A549 (cell line): ENCODE measurements at regions not wholly inside any gene's neighbourhood (a gene's known extent, or its start where the extent isn't known, plus 50 kb on each side); places are given as distances from the start of the nearest gene placed in this dataset.

Source experiments
- ATAC-seq, 2 experiments: fragments of 200-7000 bp in 1 of 2; fragments of >200 bp in 1 of 2; cut with Nextera tagmentation in 1 of 2; cut with Tn5 transposase in 1 of 2; 3 replicates each; pipeline versions ENCODE4 v1.8.0 to v1.9.1; 2018 to 2020; ENCODE audit warnings: mild to moderate bottlenecking in 1 of 2, moderate library complexity in 1 of 2
- CTCF ChIA-PET: fragments of 300-600 bp; sonication (Branson Sonifier 250); formaldehyde crosslinking; extraction: SDS; loops from one replicate; lab custom pipeline; 2021; ENCODE audit warnings: antibody characterized with exemption, inconsistent platforms; lab: Yijun Ruan, JAX
- POLR2A ChIA-PET: fragments of 350-600 bp; formaldehyde crosslinking; extraction: SDS; loops from one replicate; lab custom pipeline; 2021; ENCODE audit warnings: antibody characterized with exemption, inconsistent platforms; lab: Yijun Ruan, JAX
- DNase-seq, 2 experiments: peaks; one replicate each; pipeline versions ENCODE4 v3.0.0 to v3.0.0-alpha.2; 2011 to 2016; ENCODE audit warnings: low read depth in 1 of 2, low spot score in 1 of 2
- FAIRE-seq: peaks from 2 replicates; lab custom pipeline; 2011; peaks lifted over from hg19 to GRCh38; lab: Jason Lieb, UNC
- H3K27ac ChIP-seq, 2 experiments: fragments of >200 bp; sonication (Bioruptor Twin); formaldehyde crosslinking; 3 replicates each; pipeline ENCODE4 v1.5.1; 2016 to 2017
- H3K4me1 ChIP-seq: fragments of >200 bp; sonication (Bioruptor Twin); formaldehyde crosslinking; 3 replicates; pipeline ENCODE4 v1.6.1; 2016
- H3K4me2 ChIP-seq: fragments of >200 bp; sonication (Bioruptor Twin); formaldehyde crosslinking; 3 replicates; pipeline ENCODE4 v1.6.1; 2016
- H3K4me3 ChIP-seq: fragments of >200 bp; sonication (Bioruptor Twin); formaldehyde crosslinking; 3 replicates; pipeline ENCODE4 v1.5.1; 2016
- H3K9me3 ChIP-seq: fragments of >200 bp; sonication (Bioruptor Twin); formaldehyde crosslinking; 3 replicates; pipeline ENCODE4 v1.6.1; 2016
- BHLHE40 ChIP-seq: IDR thresholded peaks from 2 replicates; pipeline ENCODE4 v1.6.1; 2012; ENCODE audit warnings: low read depth, low read length, inconsistent platforms
- CBX2 ChIP-seq: fragments of 200-600 bp; sonication (generic); IDR thresholded peaks from 2 replicates; pipeline ENCODE4 v1.6.1; 2016; ENCODE audit warnings: low read depth, mild to moderate bottlenecking, borderline replicate concordance
- CBX8 ChIP-seq: fragments of 200-600 bp; sonication (generic); IDR thresholded peaks from 2 replicates; pipeline ENCODE4 v1.6.1; 2016
- CEBPB ChIP-seq, 2 experiments: fragments of >200 bp in 1 of 2; sonication (Bioruptor Twin) in 1 of 2; formaldehyde crosslinking in 1 of 2; IDR thresholded peaks; 2 replicates each; pipeline ENCODE4 v1.6.1; 2012 to 2016
- CHD2 ChIP-seq: fragments of 150-350 bp; IDR thresholded peaks from 2 replicates; pipeline ENCODE4 v1.6.1; 2014; ENCODE audit warnings: low read length; ENCODE audit not compliant: partially characterized antibody
- CHD4 ChIP-seq: fragments of 200-600 bp; sonication (generic); IDR thresholded peaks from 2 replicates; pipeline ENCODE4 v1.6.1; 2016; ENCODE audit warnings: antibody characterized with exemption, mild to moderate bottlenecking, borderline replicate concordance
- EHF ChIP-seq: fragments of 250-450 bp; sonication (Bioruptor Pico); IDR thresholded peaks from 2 replicates; pipeline ENCODE4 v1.5.0; 2020; ENCODE audit warnings: mild to moderate bottlenecking
- EP300 ChIP-seq, 2 experiments: fragments of >200 bp; sonication (Bioruptor Twin); formaldehyde crosslinking; IDR thresholded peaks; 2 replicates in 1 of 2; 3 replicates in 1 of 2; pipeline ENCODE4 v1.6.1; 2016 to 2017
- FOSB ChIP-seq: fragments of 250-450 bp; sonication (Bioruptor Pico); IDR thresholded peaks from 2 replicates; pipeline ENCODE4 v1.5.0; 2020; ENCODE audit warnings: mild to moderate bottlenecking, moderate library complexity
- HEYL ChIP-seq: fragments of 250-450 bp; sonication (Bioruptor Pico); IDR thresholded peaks from 2 replicates; pipeline ENCODE4 v1.8.0; 2021; ENCODE audit warnings: mild to moderate bottlenecking, moderate library complexity
- JUNB ChIP-seq: fragments of >200 bp; sonication (Bioruptor Twin); formaldehyde crosslinking; IDR thresholded peaks from 2 replicates; pipeline ENCODE4 v1.6.1; 2016
- KDM1A ChIP-seq: fragments of 200-600 bp; sonication (generic); IDR thresholded peaks from 2 replicates; pipeline ENCODE4 v1.6.1; 2016; ENCODE audit warnings: low read depth, mild to moderate bottlenecking
- KDM5A ChIP-seq: fragments of 200-600 bp; sonication (generic); IDR thresholded peaks from 2 replicates; pipeline ENCODE4 v1.6.1; 2016; ENCODE audit warnings: antibody characterized with exemption, mild to moderate bottlenecking
- MAX ChIP-seq: IDR thresholded peaks from 2 replicates; pipeline ENCODE4 v1.6.1; 2012
- MYC ChIP-seq: IDR thresholded peaks from 2 replicates; pipeline ENCODE4 v1.6.1; 2012; ENCODE audit warnings: mild to moderate bottlenecking, inconsistent platforms, low read length, improper control_type of control experiment, borderline replicate concordance
- NFE2L2 ChIP-seq: fragments of 150-350 bp; conservative IDR thresholded peaks from 2 replicates; pipeline ENCODE4 v1.6.1; 2014; ENCODE audit warnings: low read length
- NPAS2 ChIP-seq: fragments of 250-450 bp; sonication (Bioruptor Pico); IDR thresholded peaks from 2 replicates; pipeline ENCODE4 v1.8.0; 2022; ENCODE audit warnings: mild to moderate bottlenecking, moderate library complexity, borderline replicate concordance
- PHF8 ChIP-seq: fragments of 200-600 bp; sonication (generic); IDR thresholded peaks from 2 replicates; pipeline ENCODE4 v1.6.1; 2016; ENCODE audit warnings: low read depth, mild to moderate bottlenecking, antibody characterized with exemption, moderate library complexity, borderline replicate concordance
- POLR2A ChIP-seq: IDR thresholded peaks from 2 replicates; pipeline ENCODE4 v1.6.1; 2012; ENCODE audit warnings: mild to moderate bottlenecking, low read length
- POLR2AphosphoS2 ChIP-seq: conservative IDR thresholded peaks from 2 replicates; pipeline ENCODE4 v1.6.1; 2012; ENCODE audit warnings: low read length, improper control_type of control experiment, inconsistent platforms
- SMC3 ChIP-seq: fragments of >200 bp; sonication (Bioruptor Twin); formaldehyde crosslinking; IDR thresholded peaks from 3 replicates; pipeline ENCODE4 v1.6.1; 2018; ENCODE audit warnings: inconsistent platforms
- SREBF2 ChIP-seq: fragments of 450-650 bp; IDR thresholded peaks from 2 replicates; pipeline ENCODE4 v1.6.1; 2014; ENCODE audit warnings: mild to moderate bottlenecking, moderate library complexity
- ZC3H11A ChIP-seq: fragments of 450-650 bp; IDR thresholded peaks from 2 replicates; pipeline ENCODE4 v1.6.1; 2014; ENCODE audit warnings: antibody characterized with exemption, mild to moderate bottlenecking
- ZFP36 ChIP-seq: fragments of 450-650 bp; IDR thresholded peaks from 2 replicates; pipeline ENCODE4 v1.6.1; 2014; ENCODE audit warnings: borderline replicate concordance; ENCODE audit not compliant: partially characterized antibody
- WGBS: methylation state at CpG from one replicate; pipeline ENCODE4 v1.1.6; 2017; ENCODE audit errors: missing lambda C conversion rate; 5-methylcytosine and 5-hydroxymethylcytosine counted together
- TF ChIP-seq, protein P1 (sequence below): IDR thresholded peaks from 2 replicates; pipeline ENCODE4 v1.6.1; 2012; ENCODE audit warnings: low read depth, borderline replicate concordance
- TF ChIP-seq, protein P2 (sequence below): fragments of >200 bp; sonication (Bioruptor Twin); formaldehyde crosslinking; IDR thresholded peaks from 3 replicates; pipeline ENCODE4 v1.6.1; 2016

DNA sequence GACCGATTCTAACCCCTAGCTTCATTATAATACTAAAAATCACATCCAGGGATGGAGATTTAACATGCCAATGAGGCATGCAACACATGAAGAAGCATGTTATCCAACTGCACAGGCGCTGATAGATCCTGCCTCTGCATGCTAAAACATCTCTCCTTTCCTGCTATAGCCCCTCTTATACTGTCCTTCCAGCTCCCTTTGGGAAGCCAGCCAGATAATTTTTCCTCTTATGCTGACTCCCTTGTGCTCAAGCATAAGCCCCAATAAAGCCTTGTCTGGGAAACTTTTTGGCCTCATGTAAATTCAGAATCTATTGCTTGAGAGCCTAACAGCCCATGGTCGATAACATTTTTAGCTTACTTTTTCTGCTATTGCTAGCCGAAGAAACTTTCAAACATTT, 404.3 kb downstream of the EPM2A start:
- POLR2A ChIA-PET = no interaction called here
- DNase-seq (no peak), FAIRE-seq (no peak), ATAC-seq (no peak)
- Histone ChIP-seq H3K9me3 (no peaks in the 10 kb centered on the region), H3K4me1 (no peaks in the 10 kb centered on the region), H3K4me3 (no peak overlapping the region), H3K4me2 (no peak overlapping the region), H3K27ac (no peak overlapping the region)
- 41% methylated on average over 4 of the region's 4 CpGs for WGBS
- CTCF ChIA-PET = no interaction called here
- TF ChIP-seq MYC = no peak
- TF ChIP-seq JUNB = no peak
- no peak for TF ChIP-seq SREBF2
- TF ChIP-seq PHF8 = no peak

GRCh38 chr6:145332011-145332410, 403.3 kb downstream of the EPM2A start:
- CTCF ChIA-PET = no interaction called here
- DNase-seq (no peak), ATAC-seq (no peak), FAIRE-seq (no peak)
- Histone ChIP-seq H3K9me3 (no peaks in the 10 kb centered on the region), H3K4me3 (no peak overlapping the region)
- 11% methylated on average over 2 of the region's 2 CpGs for WGBS
- POLR2A ChIA-PET = no interaction called here
- no peak for TF ChIP-seq CBX2
- TF ChIP-seq, protein P1, sequence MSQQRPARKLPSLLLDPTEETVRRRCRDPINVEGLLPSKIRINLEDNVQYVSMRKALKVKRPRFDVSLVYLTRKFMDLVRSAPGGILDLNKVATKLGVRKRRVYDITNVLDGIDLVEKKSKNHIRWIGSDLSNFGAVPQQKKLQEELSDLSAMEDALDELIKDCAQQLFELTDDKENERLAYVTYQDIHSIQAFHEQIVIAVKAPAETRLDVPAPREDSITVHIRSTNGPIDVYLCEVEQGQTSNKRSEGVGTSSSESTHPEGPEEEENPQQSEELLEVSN = no peak
- TF ChIP-seq, protein P2, sequence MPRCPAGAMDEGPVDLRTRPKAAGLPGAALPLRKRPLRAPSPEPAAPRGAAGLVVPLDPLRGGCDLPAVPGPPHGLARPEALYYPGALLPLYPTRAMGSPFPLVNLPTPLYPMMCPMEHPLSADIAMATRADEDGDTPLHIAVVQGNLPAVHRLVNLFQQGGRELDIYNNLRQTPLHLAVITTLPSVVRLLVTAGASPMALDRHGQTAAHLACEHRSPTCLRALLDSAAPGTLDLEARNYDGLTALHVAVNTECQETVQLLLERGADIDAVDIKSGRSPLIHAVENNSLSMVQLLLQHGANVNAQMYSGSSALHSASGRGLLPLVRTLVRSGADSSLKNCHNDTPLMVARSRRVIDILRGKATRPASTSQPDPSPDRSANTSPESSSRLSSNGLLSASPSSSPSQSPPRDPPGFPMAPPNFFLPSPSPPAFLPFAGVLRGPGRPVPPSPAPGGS = no peak
- TF ChIP-seq ZFP36 = no peak
- no peak for TF ChIP-seq EHF
- no peak for TF ChIP-seq CHD2
- TF ChIP-seq NPAS2 = no peak
- no peak for TF ChIP-seq HEYL (CRISPR knock-in tag)
- no peak for TF ChIP-seq EP300 (IDR thresholded peaks at IDR 0.05)
- no peak for TF ChIP-seq POLR2AphosphoS2
- TF ChIP-seq CEBPB (IDR thresholded peaks at IDR 0.05) = no peak
- no peak for TF ChIP-seq NFE2L2
- TF ChIP-seq, all 56 proteins: peak for 0
- Histone ChIP-seq H3K27ac (no peak overlapping the region), H3K4me1 (no peaks in the 10 kb centered on the region), H3K4me2 (no peak overlapping the region)

DNA sequence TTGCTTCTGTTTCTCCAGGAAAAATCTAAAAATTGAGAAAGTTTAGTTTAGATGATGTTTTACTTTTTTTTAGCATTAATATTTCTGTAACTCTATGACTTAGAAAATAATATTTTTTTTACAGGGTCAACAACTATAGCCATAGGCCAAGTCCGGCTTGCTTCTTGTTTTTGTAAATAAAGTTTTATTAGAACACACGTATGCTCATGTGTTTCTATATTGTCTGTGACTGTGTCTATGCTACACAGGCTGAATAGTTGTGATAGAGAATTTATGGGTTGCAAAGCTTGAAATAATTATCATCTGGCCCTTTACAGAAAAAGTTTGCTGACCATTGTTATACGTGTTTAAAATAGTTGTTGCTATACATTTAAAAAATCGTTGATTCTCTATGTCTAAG, 399.2 kb downstream of the EPM2A start:
- TF ChIP-seq POLR2A = no peak
- no peak for TF ChIP-seq CBX2
- TF ChIP-seq CBX8 = no peak
- no peak for TF ChIP-seq POLR2AphosphoS2
- no peak for TF ChIP-seq KDM1A
- TF ChIP-seq KDM5A = no peak
- no peak for TF ChIP-seq EP300 (IDR thresholded peaks at IDR 0.05)
- TF ChIP-seq SMC3 = no peak
- no peak for TF ChIP-seq CHD4
- TF ChIP-seq BHLHE40 = no peak
- TF ChIP-seq MAX = no peak
- no peak for TF ChIP-seq ZC3H11A
- TF ChIP-seq NFE2L2 = no peak
- no peak for TF ChIP-seq SREBF2
- no peak for TF ChIP-seq FOSB (CRISPR knock-in tag)
- TF ChIP-seq, all 56 proteins: peak for 0
- H3K9me3 ChIP-seq = no peaks in the 10 kb centered on the region
- H3K27ac ChIP-seq = no peak overlapping the region
- POLR2A ChIA-PET = no interaction called here
- CTCF ChIA-PET = no interaction called here
- no peak overlapping the region for H3K4me3 ChIP-seq
- no peak for ATAC-seq
- no peak for DNase-seq
- no peaks in the 10 kb centered on the region for H3K4me1 ChIP-seq
- 51% methylated on average over 4 of the region's 4 CpGs for WGBS
- H3K4me2 ChIP-seq = no peak overlapping the region
- no peak for FAIRE-seq
